T1000 (cell line): ENCODE measurements at regions not wholly inside any gene's neighbourhood (a gene's known extent, or its start where the extent isn't known, plus 50 kb on each side); places are given as distances from the start of the nearest gene placed in this dataset.
A peak's percentile ranks its signal among the peaks of the same experiment; 100 is the strongest.

Experiments used
- DNase-seq: peaks from one replicate; lab custom pipeline; 2025; ENCODE audit warnings: mixed read lengths; lab: John Stamatoyannopoulos, UW

DNA sequence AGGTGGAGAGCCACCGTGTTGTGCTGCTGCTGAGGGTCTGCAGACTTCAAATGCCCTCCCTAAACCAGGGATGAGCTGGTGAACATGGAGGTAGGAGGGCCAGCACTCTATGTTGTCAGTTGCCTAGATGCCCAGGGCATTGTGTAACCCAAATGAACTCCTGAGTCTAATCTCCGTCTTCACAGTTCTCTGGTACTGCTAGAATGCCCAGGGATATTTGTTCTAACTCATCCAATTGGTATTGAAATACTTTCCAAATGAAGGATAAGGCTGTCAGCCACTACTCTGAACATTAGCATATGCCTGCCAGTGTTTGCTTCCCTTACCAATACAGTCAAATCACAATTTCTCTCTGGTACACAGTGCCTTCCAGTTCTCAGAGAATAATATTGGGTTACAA is 492.6 kb downstream of the SLC4A3 start:
- DNase-seq: no peak

DNA sequence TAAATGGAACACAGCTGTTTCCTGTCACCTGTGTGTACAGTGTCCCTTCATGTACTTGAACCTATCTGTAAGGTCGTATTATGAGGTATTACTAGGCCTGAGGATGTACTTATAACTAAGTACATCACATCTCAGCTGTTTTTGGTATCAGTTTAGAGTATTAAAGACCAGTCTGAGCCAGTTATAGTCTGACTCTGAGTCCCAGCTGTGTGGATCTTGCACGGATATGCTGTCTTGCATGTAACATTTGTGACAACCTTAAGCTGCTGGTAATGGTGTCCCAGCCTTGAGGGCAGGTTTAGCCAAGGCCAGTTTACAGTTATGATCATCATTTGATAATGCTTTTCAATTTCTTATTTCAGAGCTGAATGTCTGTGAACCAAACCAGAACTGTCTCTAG is 496.3 kb downstream of the SLC4A3 start:
- no peak for DNase-seq

DNA sequence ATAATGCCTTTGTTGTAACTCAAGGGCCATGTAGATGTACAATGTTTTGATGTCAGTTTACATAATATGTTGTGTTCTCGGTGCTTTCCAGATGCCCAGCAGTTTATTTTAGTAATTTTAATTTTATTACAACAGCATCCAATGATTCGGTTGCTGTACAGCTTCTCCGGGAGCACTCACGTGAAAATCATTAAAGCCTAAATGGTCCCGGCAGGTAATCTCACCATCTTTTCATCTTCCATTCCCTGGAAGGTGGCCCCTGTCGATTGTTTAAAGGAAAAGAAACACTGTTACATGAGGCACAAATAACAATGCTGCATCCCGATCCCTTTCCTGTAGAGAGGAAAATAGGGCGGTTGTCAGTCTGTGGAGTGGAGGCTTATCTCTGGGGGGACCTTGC is 498.1 kb downstream of the SLC4A3 start:
- DNase-seq: no peak

DNA sequence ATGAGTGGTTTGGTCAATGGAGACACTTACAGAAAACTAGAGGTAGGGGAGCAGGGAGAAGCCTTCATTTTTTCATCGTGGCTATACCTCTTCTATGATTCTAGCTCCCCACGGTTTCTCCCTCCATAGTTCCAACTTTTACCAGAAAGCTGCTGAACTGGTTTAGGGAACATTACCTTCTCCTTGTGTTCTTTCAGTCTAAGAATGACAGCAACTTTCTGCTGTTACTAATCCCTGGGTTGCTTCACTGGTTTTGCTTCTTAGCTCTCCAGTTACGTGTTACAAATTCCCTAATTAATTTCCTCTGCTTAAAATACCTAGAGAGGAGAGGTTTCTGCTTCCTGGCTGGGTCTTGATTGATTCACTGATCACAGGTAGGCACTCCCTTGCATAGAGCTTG is 499.9 kb downstream of the SLC4A3 start:
- no peak for DNase-seq

DNA sequence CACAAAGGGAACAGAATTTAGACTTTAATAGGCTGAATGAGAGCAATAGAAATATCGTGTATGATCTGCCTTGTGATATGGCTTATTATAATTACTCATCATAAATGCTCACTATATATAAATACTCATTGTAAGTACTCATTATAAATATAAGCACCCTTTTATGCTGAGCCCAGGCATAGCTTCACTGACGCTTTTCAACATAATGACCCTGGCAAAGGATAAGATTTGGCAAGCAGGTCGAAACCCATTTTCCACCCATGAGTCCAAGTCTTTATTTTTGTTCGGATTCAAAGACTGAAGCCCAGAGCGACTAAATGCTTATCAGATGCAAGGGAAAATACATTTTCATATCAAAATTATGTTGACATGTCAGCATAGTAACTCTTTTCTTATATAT is 500.4 kb downstream of the SLC4A3 start:
- no peak for DNase-seq

DNA sequence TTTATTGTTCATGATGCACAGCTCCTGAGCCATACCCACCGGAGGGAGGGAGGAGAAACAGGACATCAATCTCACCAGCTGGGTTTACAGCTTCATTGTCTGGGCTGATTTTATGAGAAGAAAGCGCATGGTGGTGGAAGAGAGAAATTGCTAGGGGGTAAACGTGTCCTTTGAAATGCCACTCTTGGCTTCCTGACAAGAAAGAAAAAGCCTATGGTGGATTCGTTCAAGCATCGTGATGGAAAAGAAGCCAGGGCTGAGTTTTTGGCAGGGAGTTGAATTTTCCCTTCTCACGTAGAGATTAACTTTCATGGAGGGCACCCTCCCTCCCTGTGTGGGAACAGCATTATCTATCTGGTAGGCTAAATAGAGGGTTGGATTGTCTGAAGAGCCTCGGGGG is 502.0 kb downstream of the SLC4A3 start:
- DNase-seq: no peak

DNA sequence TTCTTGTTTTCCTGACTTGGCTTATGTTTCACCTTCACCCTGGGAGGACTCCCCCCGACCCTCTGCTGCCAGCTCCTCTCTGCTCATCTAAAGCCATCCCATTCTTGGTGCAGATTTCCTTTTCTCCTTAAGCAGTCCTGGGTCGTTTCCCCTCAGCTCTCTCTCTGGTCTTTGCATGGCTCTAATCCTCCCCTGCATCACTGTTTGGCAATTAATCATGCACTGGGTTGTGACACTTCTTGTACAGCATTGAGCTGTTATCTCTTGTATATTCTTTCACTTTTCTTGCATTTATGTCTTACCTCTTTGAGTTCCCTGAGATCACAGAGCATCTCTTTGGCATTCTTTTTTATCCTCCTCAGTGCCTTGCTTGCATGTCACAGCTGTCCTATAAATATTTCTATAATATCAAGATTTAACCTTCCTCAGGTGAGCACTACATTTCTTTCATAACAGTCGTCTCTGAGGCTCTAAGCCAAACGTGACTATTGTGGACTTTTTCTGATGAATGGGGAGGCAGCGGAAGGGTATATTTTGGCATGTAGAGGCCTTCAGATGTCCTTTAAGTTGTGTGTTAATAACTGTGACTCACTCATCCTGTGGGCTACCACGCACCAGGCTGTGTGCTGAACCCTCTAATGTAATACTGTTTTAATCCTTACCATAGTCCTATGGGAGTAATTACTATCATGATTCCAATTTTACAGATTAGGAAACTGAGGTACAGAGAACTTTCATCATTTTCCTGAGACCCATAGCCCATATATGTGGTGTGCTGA is 507.5 kb downstream of the SLC4A3 start:
- no peak for DNase-seq

DNA sequence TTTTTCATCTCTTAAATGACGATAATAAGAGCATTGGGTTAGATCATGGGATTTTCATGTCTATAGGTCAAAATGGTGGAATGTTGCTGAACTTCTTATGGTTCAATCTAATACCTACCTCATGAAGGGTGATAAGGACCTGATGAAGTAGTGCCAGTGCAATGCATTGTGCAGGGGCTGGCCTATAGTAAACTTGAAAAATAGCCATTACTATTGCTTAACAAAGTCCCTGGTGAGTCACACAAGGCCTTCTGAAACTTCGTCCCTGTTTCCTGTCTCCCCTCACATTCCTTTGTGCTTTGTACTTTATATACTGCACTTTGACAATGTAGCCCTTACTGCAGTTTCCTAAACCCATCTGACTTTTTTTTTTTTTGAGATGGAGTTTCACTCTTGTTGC is 515.9 kb downstream of the SLC4A3 start:
- DNase-seq: no peak

DNA sequence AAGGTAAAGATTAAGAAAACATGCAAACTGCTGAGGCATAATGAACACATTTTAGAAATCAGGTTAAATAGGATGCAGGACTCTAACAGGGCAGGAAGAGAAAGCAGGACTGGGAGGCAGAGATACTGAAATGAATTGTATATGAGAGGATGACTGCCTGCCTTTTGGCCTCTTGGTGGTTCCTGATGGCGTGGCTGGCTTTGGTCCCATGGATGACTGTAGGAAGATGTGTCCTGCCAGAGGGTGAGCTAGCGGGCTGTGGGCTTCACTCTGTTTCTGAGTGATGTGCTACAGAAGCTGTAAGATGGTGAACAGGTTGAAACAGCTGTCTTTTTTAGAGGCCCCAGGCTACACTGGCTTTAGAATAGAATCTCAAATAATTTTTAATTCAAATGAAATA is 517.0 kb downstream of the SLC4A3 start:
- no peak for DNase-seq

DNA sequence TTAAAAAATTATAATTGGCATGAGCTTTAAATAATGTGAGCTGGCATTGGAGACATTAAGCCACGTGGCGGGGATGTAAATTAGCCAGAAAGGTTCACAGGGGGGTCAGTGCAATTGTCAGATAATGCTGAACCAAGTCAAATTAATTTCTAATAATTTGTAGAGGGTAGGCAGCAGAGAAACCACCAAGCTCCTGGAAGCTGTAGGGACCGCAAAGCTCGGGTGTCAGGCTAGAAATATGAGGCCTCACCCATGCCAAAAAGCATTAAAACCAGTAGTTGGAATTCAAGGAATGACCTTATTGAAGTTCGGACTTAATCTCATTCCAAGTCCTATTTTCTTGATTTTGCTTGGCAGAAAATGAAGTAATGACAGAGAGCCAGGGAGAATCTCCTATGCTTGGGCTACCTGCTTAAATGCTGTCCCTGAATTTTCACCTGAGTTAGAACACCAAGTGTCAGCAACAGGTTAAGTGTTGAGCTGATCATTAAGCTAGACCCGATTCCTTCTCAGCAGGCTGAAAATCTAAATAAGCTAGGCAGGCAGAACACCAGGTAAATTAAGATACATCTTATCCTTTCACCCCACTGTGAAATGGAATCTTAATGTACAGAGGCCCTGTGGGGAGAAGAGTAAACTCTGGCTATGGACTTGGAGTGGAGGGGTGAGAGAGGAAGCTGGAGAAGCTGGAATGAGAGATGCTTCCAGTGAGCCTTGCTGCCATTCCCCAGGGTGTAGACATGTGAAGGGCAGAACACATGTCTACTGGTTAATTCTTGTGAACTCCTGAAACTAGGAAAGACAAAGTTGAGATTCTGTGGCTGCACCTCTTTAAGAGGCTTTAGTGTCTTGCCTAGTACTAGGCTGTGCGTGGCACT is 520.0 kb downstream of the SLC4A3 start:
- no peak for DNase-seq

DNA sequence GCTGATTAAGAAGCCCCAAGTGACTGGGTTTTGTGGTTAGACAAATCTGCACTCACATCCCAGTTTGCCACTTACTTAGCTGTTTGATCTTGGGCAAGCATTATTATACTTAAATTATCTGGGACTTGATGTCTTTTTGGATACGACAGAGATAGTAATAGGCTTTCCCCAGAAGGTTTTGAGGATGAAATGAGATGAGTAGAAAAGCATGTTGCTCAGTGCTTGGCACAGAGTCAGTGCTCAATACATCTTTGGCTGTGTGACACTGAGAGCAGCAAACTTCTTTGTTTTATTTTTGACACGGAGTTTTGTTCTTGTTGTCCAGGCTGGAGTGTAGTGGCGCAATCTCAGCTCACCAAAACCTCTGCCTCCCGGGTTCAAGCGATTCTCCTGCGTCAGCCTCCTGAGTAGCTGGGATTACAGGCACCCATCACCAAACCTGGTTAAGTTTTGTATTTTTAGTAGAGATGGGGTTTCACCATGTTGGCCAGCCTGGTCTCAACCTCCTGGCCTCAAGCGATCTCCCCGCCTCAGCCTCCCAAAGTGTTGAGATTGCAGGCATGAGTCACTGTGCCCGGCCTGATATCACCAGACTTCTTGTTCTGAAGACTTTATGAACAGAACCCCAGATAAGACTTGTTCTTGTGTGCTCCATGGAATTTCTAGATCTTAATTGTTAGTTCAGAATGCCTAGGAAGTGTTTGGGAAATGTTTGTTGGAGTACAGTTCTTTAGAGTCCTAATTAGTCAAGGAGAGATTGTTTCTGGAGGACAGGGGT is 521.2 kb downstream of the SLC4A3 start:
- DNase-seq: no peak

DNA sequence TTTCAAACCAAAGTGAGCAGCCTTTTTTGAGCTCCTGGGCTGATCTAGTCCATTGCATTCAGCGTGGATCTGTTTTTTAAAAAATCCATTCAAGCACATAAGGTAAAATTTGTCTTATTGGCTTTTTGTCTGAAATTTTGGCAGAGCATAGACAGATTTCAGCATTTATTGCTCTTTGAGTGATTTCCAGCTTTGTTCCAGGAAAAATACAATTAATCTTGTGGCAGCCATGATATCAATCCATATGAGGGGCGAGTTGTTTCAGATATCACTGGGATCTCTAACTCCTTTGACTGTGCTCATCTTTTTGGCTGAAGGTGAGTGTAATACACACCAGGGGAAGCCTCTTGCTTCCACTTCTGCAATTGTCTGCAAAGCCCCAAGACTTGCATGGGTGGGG is 523.9 kb downstream of the SLC4A3 start:
- DNase-seq: no peak

DNA sequence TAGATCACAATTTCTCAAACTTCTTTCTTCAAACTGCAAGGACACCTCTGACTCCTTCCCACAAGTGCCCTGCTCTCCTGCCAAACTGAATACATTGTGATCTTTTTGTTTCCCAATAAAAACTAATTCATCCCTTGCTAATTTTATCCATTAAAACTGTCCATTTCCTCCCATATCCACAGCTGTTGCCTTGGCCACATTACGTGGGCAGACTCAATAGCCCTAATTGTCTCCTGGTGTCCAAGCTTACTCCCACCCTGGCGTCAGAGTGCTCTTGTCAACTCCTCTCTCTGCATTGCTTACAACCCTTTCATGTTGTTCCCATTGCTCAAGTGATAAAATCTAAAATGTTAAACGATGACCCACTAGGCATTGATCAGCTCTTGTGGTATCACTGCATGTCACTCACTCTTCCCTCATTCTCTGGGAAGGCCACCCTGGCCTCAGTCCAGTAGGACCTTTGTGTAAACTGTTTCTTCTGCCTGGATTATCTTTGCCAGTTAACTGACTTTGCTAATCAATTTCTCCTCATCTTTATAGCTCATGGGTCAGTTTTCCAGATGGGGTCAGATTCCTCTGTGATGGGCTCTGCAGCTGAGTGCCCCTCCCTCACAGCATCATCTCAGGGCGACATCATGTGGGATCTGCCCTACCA is 525.0 kb downstream of the SLC4A3 start:
- no peak for DNase-seq

DNA sequence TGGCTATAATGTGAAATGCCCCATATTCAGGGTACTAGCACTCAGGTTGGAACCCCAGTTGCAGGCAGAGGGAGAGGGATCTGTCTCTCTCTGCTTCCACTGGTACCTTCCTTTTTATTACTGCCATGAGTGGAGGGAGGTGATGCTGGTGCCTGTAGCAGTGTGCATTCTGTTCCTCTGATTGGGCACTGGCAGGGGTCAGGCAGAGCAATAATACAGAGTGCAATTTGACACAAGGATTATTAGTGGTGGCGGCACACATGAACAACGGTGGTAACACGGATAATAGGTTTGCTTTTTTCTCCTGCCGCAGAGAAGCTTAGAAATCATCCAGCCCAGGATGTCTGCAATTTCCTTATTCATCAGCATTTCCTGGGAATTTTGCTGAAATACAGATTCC is 525.7 kb downstream of the SLC4A3 start:
- DNase-seq: no peak

DNA sequence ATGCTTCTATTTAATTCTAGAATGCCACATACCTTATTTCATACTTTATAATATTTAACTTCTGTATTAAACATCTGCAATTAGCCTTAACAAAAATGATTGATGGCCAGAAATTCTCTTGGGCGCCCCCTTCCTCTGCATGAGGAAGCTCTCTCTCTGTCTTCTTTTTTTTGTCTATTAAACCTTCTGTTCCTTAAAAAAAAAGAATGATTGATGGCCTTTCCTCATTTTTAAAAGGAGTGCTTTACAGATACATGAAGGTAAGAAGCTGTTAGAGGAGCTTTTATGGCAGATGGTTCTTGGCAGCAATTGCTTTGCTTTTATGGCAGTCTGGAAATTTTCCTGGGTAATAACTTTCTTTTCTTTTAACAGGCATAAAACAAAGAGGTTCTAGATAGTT is 526.9 kb downstream of the SLC4A3 start:
- DNase-seq: no peak

DNA sequence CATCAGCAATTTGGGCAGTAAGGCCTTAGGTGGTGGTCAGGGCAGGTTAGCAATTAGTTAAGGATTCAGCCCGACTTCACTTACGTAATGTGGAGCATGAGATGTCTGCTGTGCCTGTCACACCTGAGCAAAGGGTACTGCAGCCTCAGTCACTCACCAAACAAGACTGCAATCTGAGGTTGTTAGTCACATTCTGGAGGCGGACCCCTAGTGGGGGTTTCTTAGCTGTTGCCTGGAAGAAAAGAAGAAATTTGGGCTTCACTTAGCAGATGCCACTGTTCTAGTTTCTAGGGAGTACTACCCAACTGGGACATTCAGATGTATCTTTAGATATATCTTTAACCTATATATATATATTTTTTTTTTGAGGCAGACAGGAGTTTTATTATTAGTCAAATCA is 529.9 kb downstream of the SLC4A3 start:
- DNase-seq: no peak

DNA sequence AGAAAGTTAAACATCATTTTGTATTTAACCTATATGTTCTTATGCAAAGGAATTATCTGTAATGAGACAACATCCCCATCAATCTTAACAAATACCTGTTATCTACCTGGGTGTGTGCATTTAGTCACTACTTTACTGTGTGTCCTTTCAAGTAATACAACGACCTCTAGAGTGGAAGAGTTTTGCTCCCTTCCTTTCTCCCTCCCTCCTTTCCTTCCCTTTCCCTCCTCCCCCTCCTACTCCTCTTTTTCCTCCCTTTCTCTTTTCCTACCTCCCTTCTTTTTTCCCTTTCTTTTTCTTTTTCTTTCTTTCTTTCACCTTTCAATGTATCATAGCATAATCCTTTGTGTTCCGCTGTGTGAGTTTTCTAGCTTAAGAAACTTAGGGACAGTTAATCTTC is 532.3 kb downstream of the SLC4A3 start:
- DNase-seq: no peak

DNA sequence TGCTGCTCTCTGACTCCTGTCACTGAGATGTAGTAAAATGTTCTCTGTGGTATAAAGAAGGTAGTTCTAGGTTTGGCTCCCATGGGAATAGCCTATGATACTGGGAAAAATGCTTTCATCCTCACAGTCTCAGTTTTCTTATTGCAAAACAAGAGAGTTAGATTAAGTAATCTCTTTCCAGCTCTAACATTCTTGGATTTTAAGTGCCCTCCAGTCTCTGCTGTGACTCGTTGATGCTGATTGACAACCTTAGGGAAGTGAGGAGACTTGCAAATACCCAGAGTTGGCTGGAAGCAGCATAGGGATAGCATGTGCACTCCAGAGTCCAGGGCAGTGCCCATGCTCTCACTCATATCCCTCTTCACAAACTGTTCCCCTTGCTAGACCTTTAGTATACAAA is 534.9 kb downstream of the SLC4A3 start:
- no peak for DNase-seq

DNA sequence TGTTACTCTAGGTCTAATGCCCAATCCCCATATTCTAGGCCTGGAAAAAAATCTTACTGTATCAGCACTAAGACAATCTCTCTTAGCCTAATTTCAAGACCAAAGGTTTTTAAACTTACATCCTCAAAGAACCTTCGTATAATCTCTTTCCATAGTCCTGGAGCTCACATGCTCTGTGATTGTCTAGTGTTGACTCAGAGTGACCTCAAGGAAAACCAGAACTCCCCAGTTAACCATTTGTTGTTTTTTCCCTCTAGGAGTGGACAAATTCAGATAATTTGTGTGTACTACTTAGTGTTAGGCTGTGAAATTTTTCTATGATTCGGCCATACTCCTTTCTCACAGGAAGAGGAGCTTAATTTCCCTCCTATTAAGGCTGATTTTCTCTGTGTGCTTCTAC is 536.1 kb downstream of the SLC4A3 start:
- DNase-seq: no peak

DNA sequence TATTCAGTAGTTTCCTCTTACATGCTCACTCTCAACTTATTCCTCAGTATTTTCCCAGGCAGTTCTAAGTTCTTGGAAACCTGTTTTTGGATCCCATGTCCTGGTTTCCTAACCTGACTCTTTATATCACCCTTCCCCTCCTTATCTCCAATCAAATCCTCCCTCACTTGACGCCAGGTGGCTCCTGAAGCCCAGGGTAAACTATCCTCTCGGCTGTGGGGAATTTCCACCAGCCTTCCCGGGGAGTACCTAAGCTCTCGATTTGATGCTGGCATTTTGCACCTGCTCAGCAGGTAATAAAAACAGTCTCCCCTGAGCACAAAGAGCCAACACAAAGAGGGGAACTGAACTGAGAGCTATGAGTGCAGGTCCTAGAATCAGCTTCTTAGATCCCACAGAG is 538.0 kb downstream of the SLC4A3 start:
- no peak for DNase-seq

DNA sequence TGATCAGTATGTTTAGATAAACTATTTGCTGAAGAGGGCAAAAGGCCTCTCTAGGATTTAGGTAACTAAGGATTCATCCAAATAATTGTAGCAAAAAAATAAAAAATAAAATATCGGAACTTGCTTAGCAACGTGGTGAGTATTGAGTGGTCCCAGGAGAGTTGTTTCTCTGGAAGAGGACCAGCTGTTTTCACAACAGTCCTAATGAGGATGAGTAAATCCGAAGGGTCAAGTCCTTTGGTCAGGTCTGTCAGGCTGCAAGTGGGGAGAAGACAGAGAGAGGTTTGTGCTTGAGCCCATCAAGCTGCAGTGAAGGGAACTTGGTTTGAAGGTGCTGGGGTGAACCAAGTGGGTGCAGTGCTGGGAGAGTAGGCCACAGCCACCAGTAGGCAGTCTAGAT is 539.2 kb downstream of the SLC4A3 start:
- peak; percentile 19 for DNase-seq

DNA sequence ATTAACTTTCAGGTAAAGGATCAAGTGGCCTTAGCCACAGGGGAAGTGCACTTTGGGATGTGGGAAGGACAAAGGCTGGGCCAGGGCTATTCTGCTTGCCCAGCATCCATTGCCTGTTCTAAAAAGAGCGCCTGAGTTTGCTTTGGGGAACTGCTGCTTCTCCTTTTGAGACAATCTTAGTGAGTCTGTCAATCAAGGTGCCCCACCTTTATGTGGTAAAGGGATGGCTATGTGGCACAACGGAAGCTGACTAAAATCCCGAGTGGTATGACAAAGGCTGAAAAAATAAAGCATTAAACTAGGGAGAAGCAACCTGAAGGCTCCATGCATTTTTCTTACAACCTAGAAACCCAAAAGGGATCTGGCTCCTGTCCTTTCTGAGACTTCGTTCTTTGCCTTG is 540.5 kb downstream of the SLC4A3 start:
- no peak for DNase-seq
